HG03060 (cell line): ENCODE measurements at regions not wholly inside any gene's neighbourhood (a gene's known extent, or its start where the extent isn't known, plus 50 kb on each side); places are given as distances from the start of the nearest gene placed in this dataset.

Experiments
- ATAC-seq: cut with Tn5 transposase; IDR thresholded peaks from one replicate; pipeline ENCODE4 v1.9.1; 2021; ENCODE audit warnings: low read depth, moderate number of reproducible peaks; ENCODE audit not compliant: unreplicated experiment

DNA sequence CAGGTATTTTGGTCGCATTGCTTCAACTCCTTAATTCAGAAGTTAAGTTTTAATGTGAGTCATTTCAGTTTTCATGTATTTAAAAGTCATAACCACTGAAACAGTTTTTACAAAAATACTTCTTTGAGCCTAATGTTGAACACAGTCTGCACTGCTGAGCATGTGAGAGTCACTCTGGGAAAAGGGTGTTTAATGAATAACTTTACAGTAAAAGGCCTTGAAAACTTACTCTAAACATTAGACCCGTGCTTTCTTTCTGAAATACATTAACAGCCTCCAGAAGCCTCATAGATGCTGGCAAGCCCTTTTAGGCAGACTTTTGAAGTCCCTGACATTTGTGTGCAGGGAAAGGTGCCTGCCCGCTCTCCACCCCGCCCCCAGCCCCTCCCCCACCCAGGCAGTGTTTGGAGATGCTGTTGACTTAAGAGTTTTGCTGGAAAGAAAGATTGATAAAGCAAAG is 68.9 kb upstream of the NR2F2 start:
- peak; percentile 75 for ATAC-seq

DNA sequence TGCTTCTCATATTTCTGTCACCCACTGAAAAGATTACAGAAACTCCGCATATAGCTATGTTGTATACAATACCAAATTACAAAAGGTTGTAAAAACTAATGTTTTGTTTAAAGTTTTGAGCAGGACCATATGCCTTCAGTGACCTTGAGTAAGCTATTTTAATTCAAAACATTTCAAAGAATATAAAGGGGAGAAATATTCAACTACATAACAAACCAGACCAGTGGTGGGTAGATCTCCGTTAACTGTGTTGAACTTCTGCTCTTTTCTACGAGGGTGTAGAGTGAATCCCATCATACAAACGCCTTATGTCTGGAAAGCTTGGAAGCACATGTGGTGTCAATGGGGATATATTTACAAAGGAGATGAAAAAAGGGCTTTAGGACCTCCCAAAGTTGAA is 68.4 kb upstream of the NR2F2 start:
- no peak for ATAC-seq

- no peak for ATAC-seq
These were observed 67.7 kb upstream of the NR2F2 start for GRCh38 chr15:96262549-96263489.

- ATAC-seq, result no peak
These were observed 66.1 kb upstream of the NR2F2 start for GRCh38 chr15:96264351-96264798.

- ATAC-seq, result no peak
These were observed 65.5 kb upstream of the NR2F2 start for GRCh38 chr15:96264801-96265515.

DNA sequence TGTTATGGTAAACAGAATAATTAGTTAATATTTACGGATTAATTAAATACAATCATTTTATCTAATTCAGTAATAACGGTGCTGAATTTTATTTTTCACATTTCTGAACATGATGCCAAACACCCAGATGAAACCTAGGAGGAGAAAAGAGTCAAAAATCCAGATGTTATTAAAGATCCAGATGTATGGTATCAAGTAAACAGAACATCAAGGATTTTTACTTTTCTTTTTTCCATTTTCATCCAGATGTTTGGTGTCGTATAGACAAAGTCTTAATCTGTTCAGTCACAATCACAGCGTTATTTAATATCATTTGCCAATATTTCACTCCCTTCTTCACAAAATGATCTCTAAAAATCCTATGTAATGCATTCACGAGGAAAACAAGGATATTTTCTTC is 64.0 kb upstream of the NR2F2 start:
- no peak for ATAC-seq

- no peak for ATAC-seq
These were observed 63.0 kb upstream of the NR2F2 start for GRCh38 chr15:96267463-96267862.

- ATAC-seq, result no peak
These were observed 61.9 kb upstream of the NR2F2 start for GRCh38 chr15:96268442-96269204.

DNA sequence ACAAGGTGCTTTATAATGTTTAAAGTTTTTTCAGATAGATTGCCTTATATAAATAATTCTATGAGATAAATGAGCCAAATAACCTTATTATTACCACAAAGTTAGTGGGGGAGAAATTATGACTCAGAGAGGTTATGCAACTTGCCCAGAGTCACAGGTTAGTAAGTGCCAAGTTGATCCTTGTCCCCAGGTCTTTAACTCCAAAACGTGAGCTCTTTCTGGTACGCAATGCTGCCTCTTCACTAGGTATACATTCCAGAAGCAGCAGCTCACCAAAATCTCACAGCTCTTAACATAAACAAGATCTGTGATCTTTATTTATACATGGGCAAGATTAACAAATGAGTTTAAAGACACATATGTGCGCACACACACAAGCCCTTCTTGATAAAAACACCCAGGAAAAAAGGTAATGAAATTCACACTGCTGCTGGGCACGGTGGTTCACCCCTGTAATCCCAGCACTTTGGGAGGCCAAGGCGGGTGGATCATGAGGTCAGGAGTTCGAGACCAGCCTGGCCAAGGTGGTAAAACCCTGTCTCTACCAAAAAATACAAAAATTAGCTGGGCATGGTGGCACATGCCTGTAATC is 59.8 kb upstream of the NR2F2 start:
- no peak for ATAC-seq

GRCh38 chr15:96272427-96272826 is 58.1 kb upstream of the NR2F2 start:
- ATAC-seq, result no peak

DNA sequence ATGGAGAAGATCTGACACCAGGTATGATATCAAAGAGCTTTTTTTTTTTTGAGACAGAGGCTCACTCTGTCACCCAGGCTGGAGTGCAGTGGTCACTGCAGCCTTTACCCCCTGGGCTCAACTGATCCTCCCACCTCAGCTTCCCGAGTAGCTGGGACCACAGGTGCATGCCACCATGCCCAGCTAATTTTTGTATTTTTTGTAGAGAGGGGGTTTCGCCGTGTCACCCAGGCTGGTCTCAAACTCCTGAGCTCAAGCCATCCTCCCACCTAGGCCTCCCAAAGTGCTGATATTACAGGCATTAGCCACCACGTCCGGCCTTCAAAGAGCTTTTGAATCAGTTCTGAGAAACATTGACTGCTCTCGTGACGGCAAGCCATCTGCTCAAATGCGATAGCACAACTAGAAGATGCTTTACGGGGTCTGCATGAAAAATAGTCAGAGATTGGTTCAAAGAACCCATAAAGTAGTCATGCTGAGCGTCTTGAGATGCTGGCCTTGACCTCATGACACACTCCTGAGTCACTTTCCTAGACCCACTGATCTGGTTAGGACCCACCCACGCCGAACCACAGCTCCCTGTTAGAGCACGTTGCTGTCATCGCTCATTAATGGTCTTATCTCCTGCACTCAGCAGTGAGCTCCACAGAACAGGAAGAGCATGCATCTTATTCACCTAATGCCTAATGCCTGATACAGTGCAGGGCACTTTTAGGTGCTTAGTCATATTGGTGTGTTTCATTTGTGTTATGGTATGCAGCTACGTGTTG is 57.0 kb upstream of the NR2F2 start:
- no peak for ATAC-seq

GRCh38 chr15:96274087-96274440 is 56.4 kb upstream of the NR2F2 start:
- no peak for ATAC-seq

DNA sequence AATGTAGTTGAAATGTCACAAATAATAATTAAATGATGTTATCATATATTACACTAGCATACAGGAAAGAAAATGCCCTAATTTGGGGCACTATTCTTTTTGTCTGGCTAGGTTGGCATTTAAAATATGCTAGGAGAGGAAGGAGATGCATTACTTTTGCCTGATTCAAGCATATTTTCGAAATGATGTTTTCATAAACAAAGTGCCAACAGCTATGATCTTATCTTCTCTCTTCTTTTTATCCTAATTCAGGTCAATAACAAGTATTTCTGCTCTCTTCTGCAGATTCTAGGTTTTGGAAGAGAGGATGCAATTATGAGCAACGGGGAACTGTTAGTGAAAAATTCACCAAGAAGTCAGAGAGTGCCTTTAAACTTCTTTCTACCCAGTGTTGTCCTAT is 55.8 kb upstream of the NR2F2 start:
- no peak for ATAC-seq

DNA sequence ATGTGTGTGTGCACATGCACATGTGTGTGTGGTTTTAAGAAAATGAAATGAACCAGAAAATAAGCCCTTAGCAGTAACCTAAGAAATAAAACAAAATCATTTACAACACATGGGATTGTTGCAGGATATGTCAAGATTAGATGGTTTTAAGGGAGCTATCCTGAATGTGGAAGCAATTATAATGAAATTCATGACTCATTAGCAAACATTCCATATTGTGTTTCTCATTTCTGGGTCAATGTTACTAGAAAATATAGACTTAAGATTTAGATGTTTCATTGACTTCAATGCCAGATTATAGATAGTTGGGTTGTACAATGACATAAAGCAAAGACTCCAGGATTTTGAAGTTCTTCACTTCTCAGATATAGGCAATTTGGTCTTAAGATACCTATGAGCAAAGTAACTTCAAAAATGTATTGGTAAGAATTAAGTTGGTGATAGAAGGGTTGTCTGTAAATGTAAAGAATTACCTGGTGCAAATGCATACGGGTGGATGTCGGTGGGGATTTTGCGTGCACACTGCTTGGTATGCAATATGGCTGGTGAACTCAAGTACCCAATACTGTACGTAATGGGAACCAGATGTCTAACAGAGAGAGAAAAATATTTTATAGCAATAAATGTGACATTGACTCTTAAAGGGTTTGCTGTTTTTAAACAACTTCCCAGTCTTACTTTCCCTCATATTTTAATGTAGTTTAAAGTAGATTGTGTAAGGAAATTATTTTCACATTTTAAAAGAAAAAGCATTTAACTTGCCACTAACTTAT is 53.9 kb upstream of the NR2F2 start:
- ATAC-seq, result no peak
